ENCODE measurements at regions not wholly inside any gene's neighbourhood (a gene's known extent, or its start where the extent isn't known, plus 50 kb on each side); places are given as distances from the start of the nearest gene placed in this dataset.

GRCh38 chr13:80022146-80022545 lies 318.8 kb downstream of the SPRY2 start:
- in situ Hi-C loops (cut with MboI; ENCODE audit: low sequenced_read_pairs): no loop called here

More at GRCh38 chr13:80022146-80022545, 318.8 kb downstream of the SPRY2 start:
- TF ChIP-seq CHD1 (IDR thresholded peaks at IDR 0.05; ENCODE audit: low read depth, low read length): no peak
- no peak for TF ChIP-seq MAZ (IDR thresholded peaks at IDR 0.05; ENCODE audit: borderline replicate concordance, low read depth, low read length)
- no peak for TF ChIP-seq MAFK (IDR thresholded peaks at IDR 0.05; ENCODE audit: low read depth, low read length)
- no peak for TF ChIP-seq CEBPB (IDR thresholded peaks at IDR 0.05; ENCODE audit: low read depth, low read length)
- TF ChIP-seq, protein P1, sequence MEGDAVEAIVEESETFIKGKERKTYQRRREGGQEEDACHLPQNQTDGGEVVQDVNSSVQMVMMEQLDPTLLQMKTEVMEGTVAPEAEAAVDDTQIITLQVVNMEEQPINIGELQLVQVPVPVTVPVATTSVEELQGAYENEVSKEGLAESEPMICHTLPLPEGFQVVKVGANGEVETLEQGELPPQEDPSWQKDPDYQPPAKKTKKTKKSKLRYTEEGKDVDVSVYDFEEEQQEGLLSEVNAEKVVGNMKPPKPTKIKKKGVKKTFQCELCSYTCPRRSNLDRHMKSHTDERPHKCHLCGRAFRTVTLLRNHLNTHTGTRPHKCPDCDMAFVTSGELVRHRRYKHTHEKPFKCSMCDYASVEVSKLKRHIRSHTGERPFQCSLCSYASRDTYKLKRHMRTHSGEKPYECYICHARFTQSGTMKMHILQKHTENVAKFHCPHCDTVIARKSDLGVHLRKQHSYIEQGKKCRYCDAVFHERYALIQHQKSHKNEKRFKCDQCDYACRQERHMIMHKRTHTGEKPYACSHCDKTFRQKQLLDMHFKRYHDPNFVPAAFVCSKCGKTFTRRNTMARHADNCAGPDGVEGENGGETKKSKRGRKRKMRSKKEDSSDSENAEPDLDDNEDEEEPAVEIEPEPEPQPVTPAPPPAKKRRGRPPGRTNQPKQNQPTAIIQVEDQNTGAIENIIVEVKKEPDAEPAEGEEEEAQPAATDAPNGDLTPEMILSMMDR (conservative IDR thresholded peaks at IDR 0.05; ENCODE audit: low read depth, low read length): no peak
- no peak for TF ChIP-seq SMC3 (IDR thresholded peaks at IDR 0.05; ENCODE audit: low read depth, low read length)
- ATAC-seq (ENCODE audit: low read depth): no peak
- no peak overlapping the region for H4K5ac ChIP-seq (ENCODE audit: low read depth, low read length)
- no peaks in the 10 kb centered on the region for H3K27me3 ChIP-seq (ENCODE audit: control insufficient read depth, insufficient read depth, low read length)
- dilution Hi-C loops (cut with HindIII; ENCODE audit: low sequenced_read_pairs, unreplicated experiment): no loop called here
- BruUV-seq (replicated peaks): no TSS peak
- H2BK20ac ChIP-seq (ENCODE audit: low read depth, low read length): no peak overlapping the region
- H3K9me3 ChIP-seq (ENCODE audit: control insufficient read depth, insufficient read depth, low read length): no peaks in the 10 kb centered on the region
- no peak overlapping the region for H2AK9ac ChIP-seq (replicated peaks; ENCODE audit: low read depth, low read length, poor library complexity)
- no peak overlapping the region for H3K18ac ChIP-seq (ENCODE audit: low read depth, low read length)
- ChIA-PET CTCF (no interaction called here), POLR2A (ENCODE audit: unreplicated experiment) (no interaction called here)
- H3K79me1 ChIP-seq (ENCODE audit: low read depth in 1 of 2, low read length in 2 of 2): no peaks in the 10 kb centered on the region
- no peaks in the 10 kb centered on the region for H4K20me1 ChIP-seq (ENCODE audit: insufficient read depth, low read length)
- peaks cover 4% of the 10 kb centered on the region for H3K4me1 ChIP-seq (ENCODE audit: control insufficient read depth, insufficient read depth, low read length)
- no peak overlapping the region for H3K4ac ChIP-seq (ENCODE audit: low read depth, low read length)
- no peak overlapping the region for H2BK15ac ChIP-seq (ENCODE audit: low read depth, low read length)
- no peaks in the 10 kb centered on the region for H3K9me1 ChIP-seq (ENCODE audit: insufficient read depth, low read length)
- H3K14ac ChIP-seq (replicated peaks; ENCODE audit: low read depth, low read length): no peak overlapping the region
- no peak overlapping the region for H3K27ac ChIP-seq (ENCODE audit: insufficient read depth, low read length)
- no peak overlapping the region for H2AFZ ChIP-seq (replicated peaks; ENCODE audit: low read length, poor library complexity)
- no peak overlapping the region for H3K9ac ChIP-seq (ENCODE audit: low read depth, low read length)
- no peak overlapping the region for H2AK5ac ChIP-seq (ENCODE audit: low read depth, low read length)
- H3K56ac ChIP-seq (ENCODE audit: extremely low read depth, insufficient read depth, low read length): no peak overlapping the region
- H4K91ac ChIP-seq (ENCODE audit: insufficient read depth, low read depth, low read length): no peak overlapping the region
- DNase-seq: no peak
- intact Hi-C loops (cut with micrococcal nuclease): no loop called here
- no peak overlapping the region for H2BK120ac ChIP-seq (ENCODE audit: low read depth, low read length)
- H3K4me2 ChIP-seq (ENCODE audit: low read depth, low read length): no peak overlapping the region
- no peak overlapping the region for H3K4me3 ChIP-seq (ENCODE audit: insufficient read depth, low read depth, low read length)
- no peak overlapping the region for H4K8ac ChIP-seq (ENCODE audit: low read depth in 2 of 2, low read length in 2 of 2)
- no peak overlapping the region for H3K23ac ChIP-seq (ENCODE audit: low read depth, low read length)
- no CpG with 5 or more reads among the region's 3 CpGs for WGBS, 2 experiments (ENCODE audit: extremely low coverage in 2 of 2, insufficient read length in 1 of 2)
- no peak overlapping the region for H2BK5ac ChIP-seq (ENCODE audit: low read depth, low read length, poor library complexity, severe bottlenecking)
- H3K36me3 ChIP-seq (ENCODE audit: control insufficient read depth, insufficient read depth, low read length): no peaks in the 10 kb centered on the region

Data from IMR-90 (cell line).